ENCODE measurements at regions not wholly inside any gene's neighbourhood (a gene's known extent, or its start where the extent isn't known, plus 50 kb on each side); places are given as distances from the start of the nearest gene placed in this dataset.
"Not testable (repeated sequence)": the region's sequence is repeated elsewhere in the genome, so short reads cannot be mapped to it uniquely, and the experiment has no call there.

DNA sequence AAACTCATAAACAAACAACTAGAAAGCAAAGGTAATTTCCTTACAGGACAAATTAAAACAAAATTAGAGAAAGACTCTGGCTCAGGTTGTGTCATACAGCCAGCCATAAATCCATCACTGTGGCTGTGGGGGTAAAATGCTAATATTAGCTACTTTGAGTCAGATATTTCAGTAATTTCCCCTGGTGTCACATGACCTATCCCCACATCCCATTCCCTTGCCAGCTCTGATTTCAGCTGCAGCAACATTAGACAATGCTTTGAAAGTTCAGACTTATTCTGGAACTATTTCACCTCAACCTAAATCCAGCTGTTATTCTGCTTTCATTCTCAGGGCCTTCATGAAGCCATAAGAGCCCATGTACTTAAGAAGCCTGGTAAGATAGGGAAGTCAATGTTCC, 55.3 kb downstream of the RPL10L start:
- no peak for DNase-seq (ENCODE audit: low read depth, low spot score)

- no peak for DNase-seq (ENCODE audit: low read depth, low spot score)
These were observed 68.8 kb downstream of the RPL10L start for GRCh38 chr14:46582826-46583225.

DNA sequence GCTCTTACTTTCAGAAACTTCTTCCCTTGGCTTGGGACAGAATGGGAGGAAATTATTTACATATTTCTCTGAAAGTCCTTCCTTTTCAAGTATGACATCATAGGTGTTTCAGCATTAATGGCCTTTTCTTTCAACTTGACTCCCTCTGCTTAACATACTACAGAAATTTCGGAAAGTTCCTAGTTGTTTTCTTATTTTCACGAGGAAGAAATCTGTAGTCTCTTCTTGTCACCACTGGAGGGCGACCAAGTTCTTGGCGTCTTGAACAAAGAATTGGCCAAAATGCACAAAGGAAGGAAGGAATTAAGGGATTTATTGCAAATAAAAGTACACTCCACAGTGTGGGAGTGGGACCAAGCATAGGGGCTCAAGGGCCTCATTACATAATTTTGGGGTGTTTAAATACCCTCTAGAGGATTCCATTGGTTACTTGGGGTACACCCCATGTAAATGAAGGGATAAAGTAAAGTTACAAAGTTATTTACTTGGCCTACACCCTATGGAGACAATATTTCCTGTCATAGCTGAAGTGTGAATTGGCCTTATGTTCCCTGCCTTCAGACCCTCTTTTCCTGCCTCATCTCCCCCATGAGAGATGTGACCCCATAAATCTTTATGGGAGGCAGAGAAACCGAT, 70.4 kb downstream of the RPL10L start:
- DNase-seq (ENCODE audit: low read depth, low spot score), result peak; percentile 15

DNA sequence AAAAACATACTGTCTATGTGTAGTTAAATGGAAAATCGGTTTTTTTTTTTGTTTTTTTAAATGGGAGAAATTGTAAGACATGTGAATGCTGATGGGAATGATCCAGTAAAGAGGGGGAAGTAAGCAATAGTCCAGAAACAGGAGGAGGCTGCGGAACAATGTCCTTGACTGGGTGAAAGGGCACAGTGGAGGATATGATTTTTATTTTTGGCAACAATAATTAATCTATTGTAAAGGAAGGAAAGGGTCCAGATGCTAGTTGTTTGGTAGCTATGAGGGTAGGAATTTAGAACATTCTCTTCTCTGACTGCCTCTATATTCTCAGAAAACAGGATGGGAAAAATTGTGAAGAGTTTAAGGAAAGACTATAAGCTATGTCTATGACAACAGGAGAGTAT, 76.6 kb downstream of the RPL10L start:
- DNase-seq (ENCODE audit: low read depth, low spot score), result no peak

- no peak for DNase-seq (ENCODE audit: low read depth, low spot score)
These were observed 77.2 kb downstream of the RPL10L start for GRCh38 chr14:46574221-46574977.

- no peak for DNase-seq (ENCODE audit: low read depth, low spot score)
These were observed 78.1 kb downstream of the RPL10L start for GRCh38 chr14:46573498-46573897.

DNA sequence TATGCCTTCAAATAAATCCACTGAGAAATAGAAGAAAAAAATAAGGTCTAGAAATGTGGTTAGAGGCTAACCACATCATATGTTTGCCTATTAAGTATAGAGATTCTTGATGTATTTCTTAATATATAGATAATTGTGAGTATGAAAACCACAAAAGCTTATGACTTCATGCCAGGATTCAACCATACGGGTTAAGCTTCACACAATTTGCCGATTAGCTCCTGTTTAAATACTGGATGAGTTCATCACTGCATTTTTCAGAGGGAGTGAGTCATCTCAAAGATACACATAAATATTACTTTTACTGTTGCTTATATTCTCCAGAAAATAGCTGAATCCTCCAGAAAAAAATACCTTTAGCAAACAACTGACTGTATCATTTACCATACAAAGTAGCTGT, 79.6 kb downstream of the RPL10L start:
- DNase-seq (ENCODE audit: low read depth, low spot score), result no peak

DNA sequence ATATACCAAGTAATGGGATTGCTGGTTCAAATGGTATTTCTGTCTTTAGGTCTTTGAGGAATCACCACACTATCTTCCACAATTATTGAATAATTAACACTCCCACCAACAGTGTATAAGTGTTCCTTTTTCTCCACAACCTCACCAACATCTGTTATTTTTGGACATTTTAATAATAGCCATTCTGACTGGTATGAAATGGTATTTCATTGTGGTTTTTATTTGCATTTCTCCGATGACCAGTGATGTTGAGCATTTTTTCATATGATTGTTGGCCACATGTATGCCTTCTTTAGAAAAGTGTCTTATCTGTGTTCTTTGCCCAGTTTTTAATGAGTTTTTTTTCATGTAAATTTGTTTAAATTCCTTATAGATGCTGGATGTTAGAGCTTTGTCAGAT, 83.4 kb downstream of the RPL10L start:
- not testable (repeated sequence) for DNase-seq (ENCODE audit: low read depth, low spot score)

DNA sequence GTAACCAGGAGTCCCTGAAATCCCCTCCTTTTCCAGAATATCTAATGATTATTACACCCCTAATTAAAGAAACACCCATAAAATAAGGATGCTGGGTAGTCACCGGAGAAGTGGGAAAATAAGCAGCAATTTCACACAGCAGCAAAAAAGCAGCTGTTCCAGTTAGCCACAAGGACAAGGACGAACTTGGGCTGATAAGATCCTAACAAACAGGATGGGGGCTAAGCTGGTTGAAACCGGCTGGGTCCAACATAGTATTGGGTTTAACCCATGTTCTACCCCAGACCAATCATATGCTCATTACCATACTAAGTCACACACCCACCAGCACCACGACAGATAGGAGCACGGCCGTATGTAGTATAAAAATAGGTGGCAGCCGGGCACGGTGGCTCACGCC, 100.7 kb downstream of the RPL10L start:
- DNase-seq (ENCODE audit: low read depth, low spot score), result no peak

GRCh38 chr14:46540986-46541385, 110.6 kb downstream of the RPL10L start:
- no peak for DNase-seq (ENCODE audit: low read depth, low spot score)

DNA sequence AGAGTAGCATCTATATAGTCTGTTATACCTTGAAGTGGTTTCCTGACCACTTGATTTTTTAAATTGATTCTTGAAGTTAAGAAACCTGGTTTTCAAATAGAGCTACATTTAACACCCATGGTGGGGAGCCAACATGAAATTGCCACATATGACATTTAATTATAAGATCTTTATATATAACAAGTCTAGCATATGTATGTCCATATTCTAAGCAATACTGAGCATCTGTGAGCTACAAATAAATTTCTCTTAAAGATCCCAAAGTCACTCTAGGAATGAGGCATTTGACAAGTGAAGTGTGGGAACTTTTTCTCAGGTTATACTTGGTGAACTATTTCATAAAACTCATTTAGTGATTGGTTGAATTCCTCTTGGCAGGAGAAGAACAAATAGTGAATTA, 132.5 kb downstream of the RPL10L start:
- no peak for DNase-seq (ENCODE audit: low read depth, low spot score)

- not testable (repeated sequence) for DNase-seq (ENCODE audit: low read depth, low spot score)
These were observed 142.8 kb downstream of the RPL10L start for GRCh38 chr14:46508752-46509151.

DNA sequence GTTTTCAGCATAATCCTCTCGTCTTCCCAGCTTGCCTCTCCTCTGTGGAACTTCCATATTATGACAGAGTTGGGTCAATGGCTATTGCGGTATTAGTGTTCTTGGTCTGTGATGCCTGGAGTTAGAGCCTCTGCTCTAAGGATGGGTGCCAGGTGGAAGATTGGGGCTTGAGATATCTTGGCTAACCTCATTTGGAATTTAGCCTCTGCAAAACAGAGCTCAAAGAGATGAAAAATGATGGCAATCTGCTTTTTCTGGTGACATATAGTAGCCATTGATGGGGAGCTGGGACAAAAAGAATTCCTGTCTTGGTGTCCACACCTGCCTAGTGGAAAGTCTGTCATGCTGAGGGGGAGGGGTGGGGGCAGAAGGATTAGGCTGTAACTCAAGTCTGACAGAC, 152.1 kb downstream of the RPL10L start:
- DNase-seq (ENCODE audit: low read depth, low spot score), result no peak

DNA sequence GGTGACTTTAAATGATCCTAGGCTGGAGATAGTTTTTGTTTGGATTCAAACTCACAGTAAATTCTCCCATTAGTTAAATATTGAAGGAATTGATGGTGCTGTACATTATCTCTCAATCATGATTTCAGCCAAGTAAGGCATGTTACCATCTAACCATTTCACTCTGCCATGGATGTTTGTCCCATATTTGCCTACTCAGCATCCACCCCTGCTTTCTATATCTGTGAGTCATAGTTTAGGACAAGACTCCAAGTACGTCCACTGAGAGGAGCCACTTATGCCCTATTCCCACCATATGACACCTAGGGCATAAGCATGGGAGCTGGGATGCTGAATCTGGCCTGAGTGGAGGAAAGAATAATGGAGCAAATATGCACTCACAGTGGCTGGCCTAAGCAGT, 155.2 kb downstream of the RPL10L start:
- DNase-seq (ENCODE audit: low read depth, low spot score), result no peak

GRCh38 chr14:46490238-46490685, 161.3 kb downstream of the RPL10L start:
- no peak for DNase-seq (ENCODE audit: low read depth, low spot score)

DNA sequence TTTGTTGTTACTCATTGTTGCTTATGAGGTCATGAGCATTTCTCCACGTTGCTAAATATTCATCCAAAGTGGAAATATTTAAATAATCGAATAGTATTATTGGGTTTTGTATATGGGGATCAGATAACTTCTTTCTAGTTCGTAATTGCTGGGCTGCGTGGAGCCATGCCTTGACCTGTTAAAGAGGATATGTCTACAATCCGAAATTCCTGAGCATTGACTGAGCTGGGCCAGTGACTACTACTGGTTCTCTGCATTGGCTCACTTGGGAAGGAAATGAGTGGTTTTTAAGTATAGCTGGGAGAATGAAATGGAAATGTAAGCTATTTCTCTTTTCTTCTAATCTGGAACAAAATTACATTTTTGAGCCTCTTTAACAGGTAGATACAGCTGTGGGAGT, 163.2 kb downstream of the RPL10L start:
- DNase-seq (ENCODE audit: low read depth, low spot score), result no peak

DNA sequence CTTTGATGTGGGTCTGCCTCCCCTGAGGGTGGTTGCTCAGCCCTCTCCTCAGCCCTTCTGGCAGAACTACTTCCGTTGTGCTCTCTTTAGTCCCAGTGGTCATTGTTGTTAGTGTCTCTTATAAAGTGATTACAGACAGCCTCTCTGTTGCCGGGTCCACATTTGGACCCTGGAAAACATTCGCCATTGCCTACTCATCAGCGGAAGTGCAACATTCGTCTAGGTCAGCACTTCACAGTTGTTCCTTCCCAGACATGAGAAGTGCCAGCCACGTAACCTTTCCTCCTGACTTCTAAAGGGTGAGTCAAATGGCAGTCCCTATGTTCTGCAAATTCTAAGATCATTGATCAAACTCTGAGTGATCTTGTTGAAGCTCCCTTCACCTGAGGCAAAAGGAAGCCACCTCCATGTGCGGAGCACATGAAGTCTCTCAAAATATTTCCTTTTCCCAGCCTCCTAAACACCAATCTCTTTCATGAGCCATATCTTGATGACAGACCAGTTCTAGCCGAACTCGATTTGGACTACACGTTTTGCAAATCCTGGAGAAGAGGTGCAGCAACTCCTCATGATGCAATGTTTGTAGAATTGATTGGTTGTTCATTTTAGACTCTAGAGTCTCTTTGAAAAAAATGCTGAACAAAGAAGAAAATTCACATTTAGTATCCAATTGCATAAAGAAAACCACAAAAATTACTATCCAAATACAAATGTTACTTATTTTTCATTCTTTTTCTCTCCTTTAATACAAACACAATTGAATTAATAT, 163.8 kb downstream of the RPL10L start:
- DNase-seq (ENCODE audit: low read depth, low spot score), result no peak

GRCh38 chr14:46482200-46482599, 169.4 kb downstream of the RPL10L start:
- no peak for DNase-seq (ENCODE audit: low read depth, low spot score)

DNA sequence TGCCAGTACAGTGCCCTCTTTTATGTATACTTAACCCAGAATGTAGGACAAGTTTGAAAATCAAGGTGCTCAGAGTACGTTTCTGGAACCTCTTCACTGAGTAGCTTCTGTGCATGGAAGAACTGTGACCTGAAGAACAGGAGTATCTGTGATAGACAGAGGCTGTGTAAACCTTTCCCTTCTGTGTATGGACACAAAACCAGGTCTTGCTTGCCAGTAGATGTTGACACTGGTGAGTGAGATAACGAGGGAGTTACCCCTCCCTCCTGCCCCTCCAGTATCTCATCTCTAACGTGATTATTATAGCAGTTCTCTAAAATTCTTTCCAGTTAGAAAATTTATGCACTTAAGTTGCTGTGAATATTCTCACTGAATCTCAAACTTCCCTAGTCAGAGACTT, 170.8 kb downstream of the RPL10L start:
- no peak for DNase-seq (ENCODE audit: low read depth, low spot score)

DNA sequence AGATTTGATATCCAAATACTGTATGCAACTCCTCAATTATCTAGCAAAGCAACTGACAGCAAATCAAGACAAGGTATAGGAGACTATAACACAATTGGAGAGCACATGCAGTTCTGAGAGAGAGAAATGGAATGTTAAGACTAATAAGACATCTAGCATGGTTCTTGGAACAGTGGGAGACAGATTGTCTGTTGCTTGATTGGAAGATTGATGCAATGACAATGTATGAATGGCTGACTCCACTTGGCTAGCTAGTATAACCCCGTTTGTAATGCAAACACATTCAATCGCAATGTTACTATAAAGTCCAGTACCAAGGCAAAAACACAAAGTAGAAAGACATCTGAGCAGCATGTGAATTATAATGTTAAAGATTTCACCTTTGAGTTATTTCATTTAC, 179.3 kb downstream of the RPL10L start:
- DNase-seq (ENCODE audit: low read depth, low spot score), result no peak

- no peak for DNase-seq (ENCODE audit: low read depth, low spot score)
These were observed 187.2 kb downstream of the RPL10L start for GRCh38 chr14:46464341-46464740.

DNA sequence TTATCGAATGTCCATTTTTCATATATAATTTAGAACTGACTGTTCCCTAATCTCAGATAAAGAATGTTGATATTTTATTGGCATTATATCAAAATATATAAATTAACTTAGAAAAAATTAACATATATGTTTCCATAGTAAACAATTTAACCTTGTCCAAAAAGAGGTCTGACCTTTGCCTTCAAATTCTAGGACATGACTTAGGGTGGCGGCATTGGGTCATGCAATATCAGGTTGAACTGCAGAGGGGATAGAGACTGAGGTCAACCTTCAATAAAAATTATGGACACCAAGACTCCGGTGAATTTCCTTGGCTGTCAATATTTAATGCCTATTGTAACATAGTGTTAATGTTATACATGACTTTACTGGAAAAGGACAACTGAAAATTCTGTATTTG, 199.8 kb downstream of the RPL10L start:
- no peak for DNase-seq (ENCODE audit: low read depth, low spot score)

GRCh38 chr14:46444666-46445065, 206.9 kb downstream of the RPL10L start:
- no peak for DNase-seq (ENCODE audit: low read depth, low spot score)
